Tibial nerve (tissue), 3 donors: ENCODE measurements at regions not wholly inside any gene's neighbourhood (a gene's known extent, or its start where the extent isn't known, plus 50 kb on each side); places are given as distances from the start of the nearest gene placed in this dataset.

Experiments used
- POLR2A ChIP-seq, 2 donors: fragments of 450-650 bp; IDR thresholded peaks; one replicate each; pipeline ENCODE4 v1.6.1; 2017; ENCODE audit warnings: antibody characterized with exemption in 2 of 2, mild to moderate bottlenecking in 2 of 2, moderate library complexity in 2 of 2
- TF ChIP-seq, protein P1 (sequence below), 5 experiments: fragments of 200-600 bp in 3 of 5; fragments of 450-650 bp in 2 of 5; sonication (generic) in 3 of 5; IDR thresholded peaks; one replicate each; pipeline ENCODE4 v1.5.1; 2016 to 2019; ENCODE audit warnings: antibody characterized with exemption in 5 of 5, mild to moderate bottlenecking in 3 of 5, moderate library complexity in 2 of 5

DNA sequence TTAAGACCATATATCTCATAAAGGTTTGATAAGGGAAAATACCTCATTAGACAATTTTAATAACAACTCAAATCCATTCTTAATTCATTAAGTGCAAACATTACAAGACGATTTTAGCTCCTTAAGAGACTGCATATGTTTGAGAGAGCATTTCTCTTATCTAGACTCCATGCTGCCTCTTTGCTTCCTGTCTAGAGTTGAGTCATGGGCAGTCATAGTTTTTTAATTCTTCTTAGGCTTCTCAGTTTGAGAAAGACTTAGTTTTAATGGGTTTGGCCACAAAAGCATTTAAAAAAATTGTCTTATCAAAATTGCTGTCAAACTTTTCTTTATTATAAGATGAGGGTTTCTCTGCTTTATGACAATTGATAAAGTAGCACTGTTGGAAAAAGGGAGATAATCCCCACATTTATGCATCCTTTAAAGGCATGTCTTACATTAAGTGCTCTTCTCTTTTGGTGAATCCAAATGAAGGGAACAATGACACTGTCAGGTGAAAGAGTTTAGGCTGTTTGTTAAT, 713.4 kb downstream of the PCDH18 start:
- TF ChIP-seq POLR2A (IDR thresholded peaks at IDR 0.05) = no peak
- TF ChIP-seq, protein P1, sequence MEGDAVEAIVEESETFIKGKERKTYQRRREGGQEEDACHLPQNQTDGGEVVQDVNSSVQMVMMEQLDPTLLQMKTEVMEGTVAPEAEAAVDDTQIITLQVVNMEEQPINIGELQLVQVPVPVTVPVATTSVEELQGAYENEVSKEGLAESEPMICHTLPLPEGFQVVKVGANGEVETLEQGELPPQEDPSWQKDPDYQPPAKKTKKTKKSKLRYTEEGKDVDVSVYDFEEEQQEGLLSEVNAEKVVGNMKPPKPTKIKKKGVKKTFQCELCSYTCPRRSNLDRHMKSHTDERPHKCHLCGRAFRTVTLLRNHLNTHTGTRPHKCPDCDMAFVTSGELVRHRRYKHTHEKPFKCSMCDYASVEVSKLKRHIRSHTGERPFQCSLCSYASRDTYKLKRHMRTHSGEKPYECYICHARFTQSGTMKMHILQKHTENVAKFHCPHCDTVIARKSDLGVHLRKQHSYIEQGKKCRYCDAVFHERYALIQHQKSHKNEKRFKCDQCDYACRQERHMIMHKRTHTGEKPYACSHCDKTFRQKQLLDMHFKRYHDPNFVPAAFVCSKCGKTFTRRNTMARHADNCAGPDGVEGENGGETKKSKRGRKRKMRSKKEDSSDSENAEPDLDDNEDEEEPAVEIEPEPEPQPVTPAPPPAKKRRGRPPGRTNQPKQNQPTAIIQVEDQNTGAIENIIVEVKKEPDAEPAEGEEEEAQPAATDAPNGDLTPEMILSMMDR (IDR thresholded peaks at IDR 0.05) = no peak
